WTC11 (cell line): ENCODE measurements at regions not wholly inside any gene's neighbourhood (a gene's known extent, or its start where the extent isn't known, plus 50 kb on each side); places are given as distances from the start of the nearest gene placed in this dataset.

Experiments
- ATAC-seq: fragments of 200-7000 bp; cut with Tn5 transposase; 2 replicates; pipeline ENCODE4 v1.10.0; 2021; ENCODE audit warnings: mild to moderate bottlenecking, moderate library complexity
- CTCF ChIA-PET: fragments of 300-600 bp; sonication (Branson Sonifier 250); formaldehyde crosslinking; loops from one replicate; lab custom pipeline; 2021; ENCODE audit warnings: antibody characterized with exemption; lab: Charles Lee
- POLR2A ChIA-PET: fragments of 350-600 bp; sonication (Branson Sonifier 250); formaldehyde crosslinking; loops from one replicate; lab custom pipeline; 2021; ENCODE audit warnings: antibody characterized with exemption; lab: Charles Lee
- DNase-seq: peaks from one replicate; pipeline ENCODE4 v3.0.0; 2021; ENCODE audit warnings: low spot score
- H3K27ac Mint-ChIP-seq: 2 replicates; pipeline ENCODE4 v1.8.0; 2021; ENCODE audit warnings: mixed read lengths
- H3K27me3 Mint-ChIP-seq: 2 replicates; pipeline ENCODE4 v1.8.0; 2021; ENCODE audit warnings: low read depth, mild to moderate bottlenecking, moderate library complexity, mixed read lengths
- H3K36me3 Mint-ChIP-seq: 2 replicates; pipeline ENCODE4 v1.8.0; 2021; ENCODE audit warnings: mixed read lengths
- H3K4me1 Mint-ChIP-seq: 2 replicates; pipeline ENCODE4 v1.8.0; 2022; ENCODE audit warnings: mixed read lengths
- H3K4me3 Mint-ChIP-seq: 2 replicates; pipeline ENCODE4 v1.8.0; 2021; ENCODE audit warnings: mild to moderate bottlenecking, moderate library complexity, mixed read lengths
- H3K9me3 Mint-ChIP-seq: 2 replicates; pipeline ENCODE4 v1.8.0; 2021; ENCODE audit warnings: mixed read lengths
- AFF4 ChIP-seq: sonication (generic); formaldehyde crosslinking; IDR thresholded peaks from 2 replicates; pipeline ENCODE4 v1.8.1; 2023; ENCODE audit warnings: mild to moderate bottlenecking, missing genetic modification reagents, borderline replicate concordance
- AR ChIP-seq: fragments of 250-450 bp; sonication (Bioruptor Pico); IDR thresholded peaks from 2 replicates; pipeline ENCODE4 v1.9.0; 2021; ENCODE audit warnings: mild to moderate bottlenecking
- FOXP1 ChIP-seq: sonication (generic); formaldehyde crosslinking; IDR thresholded peaks from 2 replicates; pipeline ENCODE4 v1.8.0; 2022; ENCODE audit warnings: missing genetic modification reagents, mild to moderate bottlenecking, moderate library complexity, borderline replicate concordance
- HMGA2 ChIP-seq: fragments of 250-450 bp; sonication (Bioruptor Pico); IDR thresholded peaks from 2 replicates; pipeline ENCODE4 v1.4.0; 2021; ENCODE audit warnings: mild to moderate bottlenecking, moderate library complexity
- NFE2L1 ChIP-seq: sonication (generic); formaldehyde crosslinking; IDR thresholded peaks from 2 replicates; pipeline ENCODE4 v1.8.1; 2023; ENCODE audit warnings: missing genetic modification reagents
- NFYB ChIP-seq: sonication (generic); formaldehyde crosslinking; conservative IDR thresholded peaks from 2 replicates; pipeline ENCODE4 v1.8.0; 2022; ENCODE audit warnings: low read depth, missing genetic modification reagents
- NR2C2 ChIP-seq: sonication (generic); formaldehyde crosslinking; IDR thresholded peaks from 2 replicates; pipeline ENCODE4 v1.8.0; 2022; ENCODE audit warnings: mild to moderate bottlenecking, missing genetic modification reagents
- PRRX2 ChIP-seq: fragments of 250-450 bp; sonication (Bioruptor Pico); IDR thresholded peaks from 2 replicates; pipeline ENCODE4 v1.8.0; 2021; ENCODE audit warnings: mild to moderate bottlenecking
- STAT6 ChIP-seq: sonication (generic); formaldehyde crosslinking; conservative IDR thresholded peaks from 2 replicates; pipeline ENCODE4 v1.8.1; 2023; ENCODE audit warnings: mild to moderate bottlenecking, low read depth, missing genetic modification reagents, moderate library complexity
- TEAD4 ChIP-seq: sonication (generic); formaldehyde crosslinking; IDR thresholded peaks from 2 replicates; pipeline ENCODE4 v1.8.0; 2022; ENCODE audit warnings: mild to moderate bottlenecking, missing genetic modification reagents
- ZNF219 ChIP-seq: sonication (generic); formaldehyde crosslinking; IDR thresholded peaks from 2 replicates; pipeline ENCODE4 v1.8.0; 2023; ENCODE audit warnings: missing genetic modification reagents, mild to moderate bottlenecking, borderline replicate concordance
- ZNF317 ChIP-seq: sonication (generic); formaldehyde crosslinking; IDR thresholded peaks from 2 replicates; pipeline ENCODE4 v1.8.1; 2023; ENCODE audit warnings: low read depth, mild to moderate bottlenecking, moderate library complexity, missing genetic modification reagents, borderline replicate concordance
- ZNF512 ChIP-seq: sonication (generic); formaldehyde crosslinking; IDR thresholded peaks from 2 replicates; pipeline ENCODE4 v1.8.1; 2022; ENCODE audit warnings: missing genetic modification reagents, borderline replicate concordance
- TF ChIP-seq, protein P1 (sequence below): sonication (generic); formaldehyde crosslinking; IDR thresholded peaks from 2 replicates; pipeline ENCODE4 v1.8.0; 2023; ENCODE audit warnings: mild to moderate bottlenecking, missing genetic modification reagents
- TF ChIP-seq, protein P2 (sequence below): fragments of 250-450 bp; sonication (Bioruptor Pico); IDR thresholded peaks from 2 replicates; pipeline ENCODE4 v1.9.0; 2021; ENCODE audit warnings: moderate library complexity, mild to moderate bottlenecking, inconsistent platforms, borderline replicate concordance
- TF ChIP-seq, protein P3 (sequence below): fragments of 250-450 bp; sonication (Bioruptor Pico); IDR thresholded peaks from 2 replicates; pipeline ENCODE4 v2.1.2; 2022; ENCODE audit warnings: mild to moderate bottlenecking, moderate library complexity

DNA sequence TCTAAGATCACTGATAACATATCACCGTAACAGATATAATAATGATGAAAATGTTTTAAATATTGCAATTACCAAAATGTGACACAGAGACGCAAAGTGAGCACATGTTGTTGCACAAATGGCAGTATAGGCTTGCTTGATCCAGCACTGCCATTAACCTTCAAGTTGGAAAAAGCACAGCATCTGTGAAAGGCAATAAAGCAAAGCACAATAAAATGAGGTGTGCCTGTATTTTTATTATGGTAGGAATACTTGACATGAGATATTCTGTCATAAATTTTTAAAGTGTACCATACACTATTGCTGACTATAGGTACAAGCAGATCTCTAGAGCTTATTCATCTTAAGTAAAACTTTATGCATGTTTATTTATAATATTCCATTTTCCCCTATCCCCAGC lies 312.2 kb downstream of the PTH2R start (continued):
- TF ChIP-seq HMGA2 (CRISPR knock-in tag) (no peak), TEAD4 (CRISPR knock-in tag) (no peak)
- TF ChIP-seq, protein P1, sequence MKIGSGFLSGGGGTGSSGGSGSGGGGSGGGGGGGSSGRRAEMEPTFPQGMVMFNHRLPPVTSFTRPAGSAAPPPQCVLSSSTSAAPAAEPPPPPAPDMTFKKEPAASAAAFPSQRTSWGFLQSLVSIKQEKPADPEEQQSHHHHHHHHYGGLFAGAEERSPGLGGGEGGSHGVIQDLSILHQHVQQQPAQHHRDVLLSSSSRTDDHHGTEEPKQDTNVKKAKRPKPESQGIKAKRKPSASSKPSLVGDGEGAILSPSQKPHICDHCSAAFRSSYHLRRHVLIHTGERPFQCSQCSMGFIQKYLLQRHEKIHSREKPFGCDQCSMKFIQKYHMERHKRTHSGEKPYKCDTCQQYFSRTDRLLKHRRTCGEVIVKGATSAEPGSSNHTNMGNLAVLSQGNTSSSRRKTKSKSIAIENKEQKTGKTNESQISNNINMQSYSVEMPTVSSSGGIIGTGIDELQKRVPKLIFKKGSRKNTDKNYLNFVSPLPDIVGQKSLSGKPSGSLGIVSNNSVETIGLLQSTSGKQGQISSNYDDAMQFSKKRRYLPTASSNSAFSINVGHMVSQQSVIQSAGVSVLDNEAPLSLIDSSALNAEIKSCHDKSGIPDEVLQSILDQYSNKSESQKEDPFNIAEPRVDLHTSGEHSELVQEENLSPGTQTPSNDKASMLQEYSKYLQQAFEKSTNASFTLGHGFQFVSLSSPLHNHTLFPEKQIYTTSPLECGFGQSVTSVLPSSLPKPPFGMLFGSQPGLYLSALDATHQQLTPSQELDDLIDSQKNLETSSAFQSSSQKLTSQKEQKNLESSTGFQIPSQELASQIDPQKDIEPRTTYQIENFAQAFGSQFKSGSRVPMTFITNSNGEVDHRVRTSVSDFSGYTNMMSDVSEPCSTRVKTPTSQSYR (CRISPR knock-in tag) = no peak

DNA sequence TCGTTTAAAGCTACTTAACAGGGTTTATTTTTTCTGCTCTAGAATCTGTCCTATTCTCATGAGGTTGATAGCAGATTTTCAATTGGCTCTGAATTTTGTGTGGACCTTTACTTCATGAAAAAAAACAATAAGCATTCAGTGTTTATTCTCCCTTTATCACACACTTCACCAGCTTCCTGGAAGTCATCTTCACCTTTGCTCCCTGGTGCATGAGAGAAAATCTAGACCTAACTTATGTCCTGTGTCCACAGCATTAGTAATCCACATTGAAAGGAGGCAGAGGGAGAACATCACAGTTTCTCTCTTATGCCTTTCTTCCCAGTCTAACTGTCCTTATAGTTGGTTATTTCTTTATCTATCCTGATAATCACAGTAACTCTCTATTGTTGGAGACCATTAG lies 316.1 kb downstream of the PTH2R start:
- no peak overlapping the region for H3K27ac Mint-ChIP-seq
- H3K4me3 Mint-ChIP-seq = no peak overlapping the region
- H3K36me3 Mint-ChIP-seq = no peaks in the 10 kb centered on the region
- TF ChIP-seq STAT6 (CRISPR knock-in tag) (no peak), ZNF317 (CRISPR knock-in tag) (no peak), ZNF219 (no peak), FOXP1 (CRISPR knock-in tag) (no peak), PRRX2 (CRISPR knock-in tag) (no peak), NFYB (CRISPR knock-in tag) (no peak), AFF4 (CRISPR knock-in tag) (no peak), AR (no peak), ZNF512 (CRISPR knock-in tag) (no peak), NR2C2 (no peak), NFE2L1 (no peak)
- TF ChIP-seq, protein P2, sequence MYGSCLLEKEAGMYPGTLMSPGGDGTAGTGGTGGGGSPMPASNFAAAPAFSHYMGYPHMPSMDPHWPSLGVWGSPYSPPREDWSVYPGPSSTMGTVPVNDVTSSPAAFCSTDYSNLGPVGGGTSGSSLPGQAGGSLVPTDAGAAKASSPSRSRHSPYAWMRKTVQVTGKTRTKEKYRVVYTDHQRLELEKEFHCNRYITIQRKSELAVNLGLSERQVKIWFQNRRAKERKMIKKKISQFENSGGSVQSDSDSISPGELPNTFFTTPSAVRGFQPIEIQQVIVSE (CRISPR knock-in tag) = no peak
- TF ChIP-seq, protein P3, sequence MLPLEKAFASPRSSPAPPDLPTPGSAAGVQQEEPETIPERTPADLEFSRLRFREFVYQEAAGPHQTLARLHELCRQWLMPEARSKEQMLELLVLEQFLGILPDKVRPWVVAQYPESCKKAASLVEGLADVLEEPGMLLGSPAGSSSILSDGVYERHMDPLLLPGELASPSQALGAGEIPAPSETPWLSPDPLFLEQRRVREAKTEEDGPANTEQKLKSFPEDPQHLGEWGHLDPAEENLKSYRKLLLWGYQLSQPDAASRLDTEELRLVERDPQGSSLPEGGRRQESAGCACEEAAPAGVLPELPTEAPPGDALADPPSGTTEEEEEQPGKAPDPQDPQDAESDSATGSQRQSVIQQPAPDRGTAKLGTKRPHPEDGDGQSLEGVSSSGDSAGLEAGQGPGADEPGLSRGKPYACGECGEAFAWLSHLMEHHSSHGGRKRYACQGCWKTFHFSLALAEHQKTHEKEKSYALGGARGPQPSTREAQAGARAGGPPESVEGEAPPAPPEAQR (CRISPR knock-in tag) = no peak
- DNase-seq (no peak), ATAC-seq (no peak)
- H3K27me3 Mint-ChIP-seq = no peaks in the 10 kb centered on the region
- no peaks in the 10 kb centered on the region for H3K4me1 Mint-ChIP-seq
- CTCF ChIA-PET = no interaction called here
- POLR2A ChIA-PET = interaction anchor here (0.6 kb wide), 1 partner anchor 341 kb away, joined by 4 read pairs; no protein-coding TSS in a partner anchor
- 0 out of 2 replicates have a peak, but pooled peaks cover 5% of the 10 kb centered on the region for H3K9me3 Mint-ChIP-seq
